Type B pancreatic cell (in vitro differentiated cells): ENCODE measurements at regions not wholly inside any gene's neighbourhood (a gene's known extent, or its start where the extent isn't known, plus 50 kb on each side); places are given as distances from the start of the nearest gene placed in this dataset.

Experiments used
- DNase-seq: peaks from one replicate; pipeline ENCODE4 v3.0.0; 2021; ENCODE audit warnings: mixed read lengths; ENCODE audit not compliant: unreplicated experiment; ENCODE audit errors: extremely low spot score
- H3K27ac Mint-ChIP-seq: 2 replicates; pipeline ENCODE4 v1.8.0; 2021; ENCODE audit warnings: mild to moderate bottlenecking, mixed read lengths
- H3K27me3 Mint-ChIP-seq: 2 replicates; pipeline ENCODE4 v1.8.0; 2021; ENCODE audit warnings: mixed read lengths
- H3K36me3 Mint-ChIP-seq: 2 replicates; pipeline ENCODE4 v1.8.0; 2021; ENCODE audit warnings: mixed read lengths
- H3K4me1 Mint-ChIP-seq: one replicate; pipeline ENCODE4 v1.8.0; 2021; ENCODE audit warnings: mixed read lengths; ENCODE audit not compliant: unreplicated experiment
- H3K4me3 Mint-ChIP-seq: 2 replicates; pipeline ENCODE4 v1.8.0; 2021; ENCODE audit warnings: mild to moderate bottlenecking, mixed read lengths
- H3K9me3 Mint-ChIP-seq: 2 replicates; pipeline ENCODE4 v1.8.0; 2021; ENCODE audit warnings: mixed read lengths
- TF ChIP-seq, protein P1 (sequence below): fragments of 200-600 bp; sonication (generic); conservative IDR thresholded peaks from 2 replicates; pipeline ENCODE4 v1.5.0; 2021; ENCODE audit warnings: antibody characterized with exemption, mild to moderate bottlenecking

DNA sequence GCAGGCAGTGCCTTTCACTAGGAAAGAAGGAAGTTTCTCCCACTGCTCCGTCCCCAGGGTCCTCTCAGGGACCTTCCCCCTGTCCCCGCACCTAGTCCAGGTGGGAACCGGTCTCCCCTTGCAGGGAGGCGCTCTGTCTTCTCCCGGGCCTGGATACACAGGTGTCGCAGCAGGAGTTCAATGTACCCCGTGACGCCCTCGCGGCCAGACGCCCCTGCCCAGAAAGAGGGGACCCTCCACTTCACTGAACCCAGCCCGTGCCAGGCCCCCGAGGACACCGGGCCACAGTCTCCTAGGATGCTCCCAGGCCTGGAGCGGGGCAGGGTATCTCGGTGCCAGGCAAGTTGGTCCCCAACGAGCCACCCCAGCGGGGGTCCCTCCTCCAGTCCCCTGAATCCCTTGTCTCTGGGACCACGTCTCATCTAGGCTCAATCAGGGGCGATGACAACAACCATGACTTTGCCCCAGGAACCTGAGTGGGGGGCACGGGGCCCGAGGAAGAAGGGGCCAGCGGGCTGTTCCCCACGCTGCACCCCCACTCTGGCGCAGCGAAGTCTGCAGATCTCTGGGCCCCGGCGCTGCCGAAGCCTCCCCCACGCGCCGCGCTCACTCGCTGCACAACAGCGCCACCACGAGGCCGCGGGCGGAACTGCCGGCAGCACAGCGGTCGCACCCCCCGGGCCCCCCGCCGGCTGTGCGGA is 103.0 kb downstream of the EDN3 start:
- H3K27ac Mint-ChIP-seq: no peak overlapping the region
- H3K4me3 Mint-ChIP-seq: peak overlapping the region; percentile 67
- no peaks in the 10 kb centered on the region for H3K9me3 Mint-ChIP-seq
- H3K27me3 Mint-ChIP-seq: peaks cover 30% of the 10 kb centered on the region
- no peaks in the 10 kb centered on the region for H3K36me3 Mint-ChIP-seq
- peak; percentile 91 for DNase-seq
- TF ChIP-seq, protein P1, sequence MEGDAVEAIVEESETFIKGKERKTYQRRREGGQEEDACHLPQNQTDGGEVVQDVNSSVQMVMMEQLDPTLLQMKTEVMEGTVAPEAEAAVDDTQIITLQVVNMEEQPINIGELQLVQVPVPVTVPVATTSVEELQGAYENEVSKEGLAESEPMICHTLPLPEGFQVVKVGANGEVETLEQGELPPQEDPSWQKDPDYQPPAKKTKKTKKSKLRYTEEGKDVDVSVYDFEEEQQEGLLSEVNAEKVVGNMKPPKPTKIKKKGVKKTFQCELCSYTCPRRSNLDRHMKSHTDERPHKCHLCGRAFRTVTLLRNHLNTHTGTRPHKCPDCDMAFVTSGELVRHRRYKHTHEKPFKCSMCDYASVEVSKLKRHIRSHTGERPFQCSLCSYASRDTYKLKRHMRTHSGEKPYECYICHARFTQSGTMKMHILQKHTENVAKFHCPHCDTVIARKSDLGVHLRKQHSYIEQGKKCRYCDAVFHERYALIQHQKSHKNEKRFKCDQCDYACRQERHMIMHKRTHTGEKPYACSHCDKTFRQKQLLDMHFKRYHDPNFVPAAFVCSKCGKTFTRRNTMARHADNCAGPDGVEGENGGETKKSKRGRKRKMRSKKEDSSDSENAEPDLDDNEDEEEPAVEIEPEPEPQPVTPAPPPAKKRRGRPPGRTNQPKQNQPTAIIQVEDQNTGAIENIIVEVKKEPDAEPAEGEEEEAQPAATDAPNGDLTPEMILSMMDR: peak; percentile 100
- peaks cover 20% of the 10 kb centered on the region for H3K4me1 Mint-ChIP-seq

DNA sequence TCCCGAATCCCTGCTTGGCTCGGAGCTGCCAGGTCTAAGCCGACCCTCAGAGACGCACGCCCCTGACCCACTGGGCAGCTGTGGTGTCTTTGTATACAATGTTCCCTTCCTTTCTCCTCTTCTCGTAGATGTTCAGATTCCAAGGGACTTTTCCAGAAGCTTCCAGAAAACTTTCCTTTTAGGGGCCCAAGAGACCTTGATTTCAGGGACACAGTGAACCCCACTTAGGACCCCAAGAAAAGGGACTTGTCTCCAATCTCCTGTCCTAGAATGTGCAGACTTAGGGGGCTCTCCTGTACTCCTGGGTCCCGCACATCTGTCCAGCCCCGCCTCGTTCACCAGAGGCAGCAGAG is 103.5 kb downstream of the EDN3 start:
- DNase-seq: no peak
- TF ChIP-seq, protein P1: no peak
- H3K36me3 Mint-ChIP-seq: no peaks in the 10 kb centered on the region
- H3K9me3 Mint-ChIP-seq: no peaks in the 10 kb centered on the region
- H3K4me1 Mint-ChIP-seq: peaks cover 20% of the 10 kb centered on the region
- peaks cover 30% of the 10 kb centered on the region for H3K27me3 Mint-ChIP-seq
- H3K4me3 Mint-ChIP-seq: peak overlapping the region; percentile 34
- no peak overlapping the region for H3K27ac Mint-ChIP-seq

DNA sequence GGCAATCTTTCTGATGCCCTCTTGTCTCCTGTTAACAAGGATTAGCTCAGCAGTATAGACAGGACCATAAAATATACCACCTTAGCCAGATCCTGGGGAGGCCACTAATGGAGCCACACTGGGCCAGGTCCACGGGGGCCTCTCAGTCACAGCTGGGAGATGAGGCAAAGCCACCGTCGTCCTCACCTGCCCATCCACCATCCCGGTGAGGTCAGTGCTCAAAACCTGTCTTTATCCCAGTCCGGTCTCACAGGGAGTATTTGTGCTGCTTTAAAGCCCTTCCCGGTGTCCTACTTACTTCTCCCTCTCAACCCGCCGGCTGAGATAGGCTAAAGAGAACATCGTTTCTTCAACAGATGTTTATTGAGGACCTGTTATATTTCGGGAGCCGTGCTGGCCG is 104.3 kb downstream of the EDN3 start:
- H3K27me3 Mint-ChIP-seq: peaks cover 30% of the 10 kb centered on the region
- H3K36me3 Mint-ChIP-seq: no peaks in the 10 kb centered on the region
- peaks cover 20% of the 10 kb centered on the region for H3K4me1 Mint-ChIP-seq
- no peak for DNase-seq
- TF ChIP-seq, protein P1: peak; percentile 25
- H3K9me3 Mint-ChIP-seq: no peaks in the 10 kb centered on the region
- H3K27ac Mint-ChIP-seq: no peak overlapping the region
- H3K4me3 Mint-ChIP-seq: peak overlapping the region; percentile 42

DNA sequence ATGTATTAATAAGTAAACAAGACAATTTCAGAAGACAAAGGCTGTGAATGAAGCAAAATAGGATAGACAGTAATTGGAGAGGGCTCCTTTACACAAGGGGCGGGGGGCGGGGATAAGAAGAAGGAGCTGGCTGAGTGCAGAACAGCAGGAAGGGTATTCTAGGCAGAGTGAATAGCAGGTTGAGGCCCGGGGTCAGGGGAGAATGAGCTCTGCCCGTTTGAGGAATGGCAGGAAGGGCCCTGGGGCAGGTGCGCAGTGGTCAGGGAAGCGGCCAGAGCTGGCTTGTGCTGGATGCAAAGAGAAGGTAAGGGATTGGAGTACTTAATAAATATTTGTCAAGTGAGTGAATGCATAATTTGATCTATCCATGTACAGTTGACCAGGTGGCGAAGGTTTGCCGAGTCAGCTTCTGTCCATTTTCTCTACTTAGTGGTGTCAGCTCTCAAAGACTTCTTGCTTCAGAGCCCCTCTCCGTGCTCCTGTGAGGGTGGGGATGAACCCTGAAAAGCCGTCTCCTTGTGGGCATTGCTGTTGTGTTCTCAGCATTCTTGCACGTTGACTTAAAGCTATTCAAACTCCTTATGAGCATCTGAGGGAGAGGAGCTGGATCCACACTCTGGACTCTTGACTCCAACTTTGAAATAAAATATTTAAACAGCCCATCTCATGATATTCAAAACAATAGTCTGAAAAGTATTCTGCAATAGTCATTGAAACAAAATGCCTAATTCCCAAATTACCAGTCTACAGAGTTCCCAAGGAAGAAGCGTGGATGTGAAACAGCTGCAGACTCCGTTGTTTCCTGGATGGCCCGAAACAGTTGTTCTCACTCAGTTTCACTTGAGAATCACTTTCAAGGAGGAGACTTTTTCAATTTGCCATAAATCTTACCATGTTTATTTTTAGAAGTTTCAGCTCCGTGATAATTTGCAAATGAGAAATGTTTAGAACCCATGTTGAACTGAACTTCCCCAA is 105.1 kb downstream of the EDN3 start:
- Mint-ChIP-seq H3K36me3 (no peaks in the 10 kb centered on the region), H3K27me3 (peaks cover 30% of the 10 kb centered on the region), H3K27ac (no peak overlapping the region), H3K9me3 (no peaks in the 10 kb centered on the region), H3K4me3 (peak overlapping the region; percentile 42), H3K4me1 (peaks cover 23% of the 10 kb centered on the region)
- no peak for DNase-seq
- TF ChIP-seq, protein P1: no peak

DNA sequence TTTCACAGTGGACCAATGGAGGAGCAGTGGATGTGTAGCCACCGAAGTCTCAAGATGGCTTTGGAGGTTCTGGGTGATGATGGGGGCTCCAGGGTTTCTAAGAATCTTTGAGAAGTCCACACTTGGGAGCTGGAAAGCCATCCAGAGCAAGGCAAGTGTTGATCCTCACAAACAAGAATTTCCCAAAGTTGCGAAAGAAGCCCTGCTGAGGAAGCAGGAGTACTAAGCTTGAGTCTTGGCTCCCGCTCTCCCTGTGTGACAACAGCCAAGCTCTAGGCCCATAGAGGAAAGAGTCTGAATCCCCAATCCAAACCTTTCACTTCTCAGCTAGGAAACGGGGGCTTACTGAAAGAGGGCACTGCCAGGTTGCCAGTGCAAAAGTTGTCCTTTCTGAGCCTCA is 106.0 kb downstream of the EDN3 start:
- no peak overlapping the region for H3K27ac Mint-ChIP-seq
- no peaks in the 10 kb centered on the region for H3K36me3 Mint-ChIP-seq
- H3K9me3 Mint-ChIP-seq: no peaks in the 10 kb centered on the region
- peaks cover 30% of the 10 kb centered on the region for H3K27me3 Mint-ChIP-seq
- no peak overlapping the region for H3K4me3 Mint-ChIP-seq
- TF ChIP-seq, protein P1: no peak
- no peak for DNase-seq
- H3K4me1 Mint-ChIP-seq: peaks cover 28% of the 10 kb centered on the region
